ENCODE measurements at regions not wholly inside any gene's neighbourhood (a gene's known extent, or its start where the extent isn't known, plus 50 kb on each side); places are given as distances from the start of the nearest gene placed in this dataset.

DNA sequence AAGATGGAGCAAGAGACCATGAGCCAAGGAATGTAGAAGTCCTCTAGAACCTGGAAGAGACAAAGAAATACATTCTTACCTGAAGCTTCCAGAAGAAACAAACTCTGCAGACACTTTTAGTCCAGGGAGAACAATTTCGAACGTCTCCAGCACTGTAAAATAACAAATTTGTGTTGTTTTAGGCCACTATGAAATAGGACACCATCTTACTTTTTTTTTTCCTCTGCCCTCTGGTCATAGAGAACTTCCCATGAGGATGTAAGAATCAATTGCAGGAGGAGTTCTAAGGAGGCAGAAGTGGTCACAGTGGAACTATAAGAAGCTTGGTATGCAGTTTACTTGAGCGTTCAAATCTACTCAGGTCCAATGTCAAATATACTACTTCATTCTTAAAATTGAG lies 1295.9 kb downstream of the ZPLD1 start:
- no peak overlapping the region for H2AFZ ChIP-seq (ENCODE audit: low read length)
- H3K9me3 ChIP-seq (replicated peaks; ENCODE audit: insufficient read depth, low read length): no peaks in the 10 kb centered on the region
- no peaks in the 10 kb centered on the region for H4K20me1 ChIP-seq (ENCODE audit: insufficient read depth, low read length)
- H3K4me1 ChIP-seq (ENCODE audit: low read length): no peaks in the 10 kb centered on the region
- no peaks in the 10 kb centered on the region for H3K9me2 ChIP-seq (replicated peaks; ENCODE audit: insufficient read depth, low read length)
- no peak overlapping the region for H3K4me3 ChIP-seq (ENCODE audit: low read length)
- H3K79me2 ChIP-seq (ENCODE audit: low read length): no peaks in the 10 kb centered on the region
- no peak overlapping the region for H3K9ac ChIP-seq (ENCODE audit: low read length)
- no peak for DNase-seq
- H3K36me3 ChIP-seq (replicated peaks; ENCODE audit: insufficient read depth, low read length): no peaks in the 10 kb centered on the region
- H3F3A ChIP-seq (ENCODE audit: insufficient read depth, low read length): no peaks in the 10 kb centered on the region
- TF ChIP-seq EZH2 (optimal IDR thresholded peaks at IDR 0.05; ENCODE audit: low read depth, low read length) (no peak), EZH2phosphoT487 (IDR thresholded peaks at IDR 0.05; ENCODE audit: low read length) (no peak)
- TF ChIP-seq, protein P1, sequence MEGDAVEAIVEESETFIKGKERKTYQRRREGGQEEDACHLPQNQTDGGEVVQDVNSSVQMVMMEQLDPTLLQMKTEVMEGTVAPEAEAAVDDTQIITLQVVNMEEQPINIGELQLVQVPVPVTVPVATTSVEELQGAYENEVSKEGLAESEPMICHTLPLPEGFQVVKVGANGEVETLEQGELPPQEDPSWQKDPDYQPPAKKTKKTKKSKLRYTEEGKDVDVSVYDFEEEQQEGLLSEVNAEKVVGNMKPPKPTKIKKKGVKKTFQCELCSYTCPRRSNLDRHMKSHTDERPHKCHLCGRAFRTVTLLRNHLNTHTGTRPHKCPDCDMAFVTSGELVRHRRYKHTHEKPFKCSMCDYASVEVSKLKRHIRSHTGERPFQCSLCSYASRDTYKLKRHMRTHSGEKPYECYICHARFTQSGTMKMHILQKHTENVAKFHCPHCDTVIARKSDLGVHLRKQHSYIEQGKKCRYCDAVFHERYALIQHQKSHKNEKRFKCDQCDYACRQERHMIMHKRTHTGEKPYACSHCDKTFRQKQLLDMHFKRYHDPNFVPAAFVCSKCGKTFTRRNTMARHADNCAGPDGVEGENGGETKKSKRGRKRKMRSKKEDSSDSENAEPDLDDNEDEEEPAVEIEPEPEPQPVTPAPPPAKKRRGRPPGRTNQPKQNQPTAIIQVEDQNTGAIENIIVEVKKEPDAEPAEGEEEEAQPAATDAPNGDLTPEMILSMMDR (IDR thresholded peaks at IDR 0.05; ENCODE audit: low read length): no peak
- no peak overlapping the region for H3K27ac ChIP-seq (ENCODE audit: low read length)
- no peaks in the 10 kb centered on the region for H3K27me3 ChIP-seq (replicated peaks; ENCODE audit: insufficient read depth, low read length)
- no peak overlapping the region for H3K4me2 ChIP-seq (ENCODE audit: low read depth, low read length)

DNA sequence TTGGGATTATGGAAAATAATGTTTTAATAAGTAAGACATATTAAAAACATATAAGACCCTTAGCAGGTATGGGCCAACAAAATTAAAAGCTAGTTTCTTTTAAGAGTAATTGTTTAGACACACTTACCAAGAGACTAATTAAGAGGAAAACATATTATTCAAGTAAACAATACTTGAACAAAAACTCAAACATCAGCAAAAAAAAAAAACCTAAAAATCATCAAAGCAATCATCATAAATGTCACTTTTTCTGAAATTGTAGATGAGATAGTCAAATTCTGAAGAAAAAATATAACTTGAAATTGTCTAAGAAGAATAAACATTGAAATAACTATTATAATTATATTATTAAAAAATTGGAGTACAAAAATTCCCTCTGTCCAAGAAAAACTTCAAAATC lies 1318.2 kb downstream of the ZPLD1 start:
- Histone ChIP-seq H2AFZ (ENCODE audit: low read length) (no peak overlapping the region), H3K4me2 (ENCODE audit: low read depth, low read length) (no peak overlapping the region), H3K9me3 (replicated peaks; ENCODE audit: insufficient read depth, low read length) (no peaks in the 10 kb centered on the region), H3K4me3 (ENCODE audit: low read length) (no peak overlapping the region), H3K27ac (ENCODE audit: low read length) (no peak overlapping the region), H3K27me3 (replicated peaks; ENCODE audit: insufficient read depth, low read length) (no peaks in the 10 kb centered on the region), H3F3A (ENCODE audit: insufficient read depth, low read length) (no peaks in the 10 kb centered on the region), H3K79me2 (ENCODE audit: low read length) (no peaks in the 10 kb centered on the region), H3K4me1 (ENCODE audit: low read length) (no peaks in the 10 kb centered on the region), H4K20me1 (ENCODE audit: insufficient read depth, low read length) (no peaks in the 10 kb centered on the region), H3K9me2 (replicated peaks; ENCODE audit: insufficient read depth, low read length) (no peaks in the 10 kb centered on the region), H3K9ac (ENCODE audit: low read length) (no peak overlapping the region), H3K36me3 (replicated peaks; ENCODE audit: insufficient read depth, low read length) (no peaks in the 10 kb centered on the region)
- no peak for DNase-seq
- TF ChIP-seq EZH2phosphoT487 (IDR thresholded peaks at IDR 0.05; ENCODE audit: low read length) (no peak), EZH2 (optimal IDR thresholded peaks at IDR 0.05; ENCODE audit: low read depth, low read length) (no peak)
- TF ChIP-seq, protein P1 (IDR thresholded peaks at IDR 0.05; ENCODE audit: low read length): no peak

DNA sequence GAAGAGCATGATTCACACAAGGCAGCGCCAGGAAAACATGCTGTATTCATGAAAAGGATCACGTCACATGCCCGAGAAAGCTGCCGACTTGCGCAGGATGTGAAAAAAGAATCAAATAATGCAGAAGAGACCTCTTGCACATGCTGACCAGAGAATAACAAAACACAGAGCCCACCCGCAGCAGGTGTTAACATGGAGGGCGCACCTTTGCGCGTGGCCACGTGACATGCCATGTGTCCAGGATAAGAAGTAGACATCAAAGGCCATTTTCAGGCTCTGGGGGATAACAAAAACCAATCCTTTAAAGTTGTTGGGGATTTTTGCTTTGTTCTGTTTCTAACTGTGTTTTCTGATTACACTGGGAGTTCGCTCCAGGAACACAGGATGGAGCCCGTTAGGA lies 1332.8 kb downstream of the ZPLD1 start:
- TF ChIP-seq EZH2phosphoT487 (IDR thresholded peaks at IDR 0.05; ENCODE audit: low read length) (no peak), EZH2 (optimal IDR thresholded peaks at IDR 0.05; ENCODE audit: low read depth, low read length) (no peak)
- TF ChIP-seq, protein P1 (IDR thresholded peaks at IDR 0.05; ENCODE audit: low read length): no peak
- Histone ChIP-seq H3K27ac (ENCODE audit: low read length) (no peak overlapping the region), H3K4me3 (ENCODE audit: low read length) (no peak overlapping the region), H3K9me2 (replicated peaks; ENCODE audit: insufficient read depth, low read length) (no peaks in the 10 kb centered on the region), H3K27me3 (replicated peaks; ENCODE audit: insufficient read depth, low read length) (no peaks in the 10 kb centered on the region), H3K9ac (ENCODE audit: low read length) (no peak overlapping the region), H3K36me3 (replicated peaks; ENCODE audit: insufficient read depth, low read length) (no peaks in the 10 kb centered on the region; the same call in 1 of the 2 replicates), H4K20me1 (ENCODE audit: insufficient read depth, low read length) (no peaks in the 10 kb centered on the region), H2AFZ (ENCODE audit: low read length) (no peak overlapping the region), H3F3A (ENCODE audit: insufficient read depth, low read length) (no peaks in the 10 kb centered on the region), H3K4me2 (ENCODE audit: low read depth, low read length) (no peak overlapping the region), H3K79me2 (ENCODE audit: low read length) (no peaks in the 10 kb centered on the region), H3K4me1 (ENCODE audit: low read length) (no peaks in the 10 kb centered on the region), H3K9me3 (replicated peaks; ENCODE audit: insufficient read depth, low read length) (no peaks in the 10 kb centered on the region)
- DNase-seq: no peak

All from MM.1S (cell line).